Kidney tubule cell (primary cell): ENCODE measurements at regions not wholly inside any gene's neighbourhood (a gene's known extent, or its start where the extent isn't known, plus 50 kb on each side); places are given as distances from the start of the nearest gene placed in this dataset.
"Not testable (repeated sequence)": the region's sequence is repeated elsewhere in the genome, so short reads cannot be mapped to it uniquely, and the experiment has no call there.

Source experiments
- DNase-seq: peaks from one replicate; pipeline ENCODE4 v3.0.0-alpha.2; 2018; ENCODE audit warnings: low spot score

DNA sequence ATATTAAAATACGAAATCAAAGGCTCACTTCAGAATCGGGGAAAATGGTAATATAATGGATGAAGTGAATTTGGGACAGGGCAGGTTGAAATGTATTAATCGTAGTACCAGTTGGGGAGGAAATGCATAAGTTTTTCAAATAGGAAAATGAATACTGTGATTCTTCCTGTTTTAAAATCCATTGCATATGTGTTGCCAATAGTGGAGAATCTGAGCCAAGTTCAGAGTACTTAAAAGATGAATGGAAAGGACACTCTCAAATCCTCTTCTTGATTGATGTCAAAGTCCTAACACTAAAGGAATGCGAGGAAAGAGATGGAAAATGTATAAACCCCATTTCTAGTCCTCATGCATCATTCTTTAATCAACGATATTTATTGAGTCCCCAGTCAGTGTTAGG lies 160.9 kb upstream of the CCNG1 start:
- DNase-seq: no peak

DNA sequence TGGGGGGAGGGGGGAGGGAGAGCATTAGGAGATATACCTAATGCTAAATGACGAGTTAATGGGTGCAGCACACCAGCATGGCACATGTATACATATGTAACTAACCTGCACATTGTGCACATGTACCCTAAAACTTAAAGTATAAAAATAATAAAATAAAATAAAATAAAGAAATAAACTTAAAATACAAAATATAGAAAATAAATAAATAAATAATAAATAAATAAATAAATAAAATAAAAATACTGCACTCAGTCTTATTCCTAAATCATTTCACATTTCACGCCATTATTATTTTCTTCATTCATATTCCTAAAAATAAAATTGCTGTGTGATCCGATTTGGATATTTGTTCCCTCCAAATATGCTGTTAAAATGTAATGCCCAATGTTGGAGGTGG lies 156.5 kb upstream of the CCNG1 start:
- DNase-seq: not testable (repeated sequence)

GRCh38 chr5:163281512-163281911 lies 155.9 kb upstream of the CCNG1 start:
- no peak for DNase-seq

- DNase-seq: no peak
Observed at GRCh38 chr5:163293836-163294235, 143.6 kb upstream of the CCNG1 start.

DNA sequence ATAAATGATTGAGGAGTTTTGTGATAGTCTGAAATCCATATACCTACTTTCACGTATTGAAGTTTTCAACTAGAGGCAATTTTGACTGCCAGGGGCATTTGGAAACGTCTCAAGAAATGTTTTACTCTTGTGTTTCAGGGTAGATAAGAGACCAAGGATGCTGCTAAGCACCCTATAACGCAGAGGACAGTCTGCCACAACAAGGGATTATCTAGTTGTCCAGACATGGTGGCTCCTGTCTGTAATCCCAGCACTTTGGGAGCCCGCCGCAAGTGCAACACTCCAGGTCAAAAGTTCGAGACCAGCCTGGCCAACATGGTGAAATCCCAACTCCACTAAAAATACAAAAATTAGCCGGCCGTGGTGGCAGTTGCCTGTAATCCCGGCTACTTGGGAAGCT lies 133.7 kb upstream of the CCNG1 start:
- no peak for DNase-seq

GRCh38 chr5:163305655-163306054 lies 131.7 kb upstream of the CCNG1 start:
- DNase-seq: no peak

GRCh38 chr5:163306421-163306820 lies 131.0 kb upstream of the CCNG1 start:
- peak; percentile 35 for DNase-seq

- no peak for DNase-seq
Observed at GRCh38 chr5:163309914-163310313, 127.5 kb upstream of the CCNG1 start.

DNA sequence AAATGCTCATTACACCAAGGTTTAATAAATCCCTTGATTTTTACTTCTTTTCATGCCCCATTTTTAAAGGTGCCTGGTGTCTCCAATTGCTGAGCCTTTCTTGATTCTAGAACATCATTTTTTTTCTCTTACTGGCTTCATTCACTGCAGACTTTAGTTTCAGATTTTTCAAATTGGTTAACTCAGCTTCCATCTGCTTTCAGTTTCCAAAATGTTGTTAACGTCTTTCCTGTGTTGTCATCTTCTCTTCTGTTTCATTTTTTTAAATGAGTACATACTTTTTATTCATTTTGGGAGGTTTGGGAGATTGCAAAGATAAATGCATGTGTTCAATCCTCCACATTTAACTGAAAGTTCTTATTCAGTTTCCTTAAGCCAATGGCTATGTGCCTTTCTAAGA lies 126.4 kb upstream of the CCNG1 start:
- no peak for DNase-seq

DNA sequence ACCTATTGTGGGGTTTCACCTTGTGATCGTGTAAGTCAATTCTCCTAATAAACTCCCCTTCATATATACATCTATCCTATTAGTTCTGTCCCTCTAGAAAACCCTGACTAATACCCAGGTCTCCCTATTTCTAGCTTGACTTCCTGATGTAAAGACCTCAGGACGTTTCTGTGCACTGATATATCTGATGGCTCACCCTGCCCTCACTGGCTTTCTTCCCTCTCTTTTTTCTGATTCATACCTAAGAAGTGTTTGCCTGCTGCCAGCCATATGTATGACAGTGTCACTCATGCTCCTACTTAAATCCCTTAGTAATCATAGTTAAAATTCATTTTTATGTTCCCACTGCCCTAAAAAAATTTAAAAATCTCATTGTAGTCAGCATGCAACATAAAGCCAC lies 124.8 kb upstream of the CCNG1 start:
- DNase-seq: no peak

- not testable (repeated sequence) for DNase-seq
Observed at GRCh38 chr5:163313049-163313448, 124.3 kb upstream of the CCNG1 start.

DNA sequence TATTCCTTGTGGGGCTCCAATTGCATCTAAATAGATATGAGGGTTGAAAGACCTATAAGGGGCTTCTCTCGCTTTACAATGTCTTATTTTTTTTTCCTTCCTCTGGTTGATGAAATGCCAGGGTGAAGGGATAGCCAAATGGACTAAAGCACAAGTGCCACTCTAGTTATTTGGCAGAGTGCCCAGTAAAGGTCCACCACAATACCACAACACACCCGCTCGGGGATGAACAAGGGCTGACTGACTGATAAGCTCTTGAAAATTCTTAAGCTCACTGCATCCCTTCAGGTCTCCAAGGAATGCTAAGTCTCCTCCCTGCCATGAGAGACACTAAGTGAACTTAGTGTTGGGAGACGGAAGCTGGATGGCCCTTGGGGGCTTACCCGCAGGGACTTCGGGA lies 121.0 kb upstream of the CCNG1 start:
- not testable (repeated sequence) for DNase-seq

DNA sequence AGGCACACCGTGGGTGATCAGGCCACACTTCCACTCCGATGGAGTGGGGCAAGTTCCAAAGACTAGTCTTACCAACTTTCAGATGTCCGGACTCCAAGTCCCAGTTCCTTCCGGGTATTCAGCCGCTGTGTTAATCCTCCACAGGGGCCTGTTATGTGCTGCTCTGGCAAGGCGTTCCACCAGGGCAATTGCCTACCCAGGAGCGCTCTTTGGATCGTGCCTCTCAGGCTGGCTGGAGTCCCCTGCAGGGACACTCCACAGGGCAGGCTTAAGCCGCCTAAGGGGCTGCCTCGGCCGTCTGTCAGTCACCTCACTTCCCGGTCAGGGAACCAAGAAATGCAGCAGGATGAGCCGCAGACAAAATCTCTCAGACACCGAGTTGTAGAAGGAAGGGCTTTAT lies 118.7 kb upstream of the CCNG1 start:
- no peak for DNase-seq

DNA sequence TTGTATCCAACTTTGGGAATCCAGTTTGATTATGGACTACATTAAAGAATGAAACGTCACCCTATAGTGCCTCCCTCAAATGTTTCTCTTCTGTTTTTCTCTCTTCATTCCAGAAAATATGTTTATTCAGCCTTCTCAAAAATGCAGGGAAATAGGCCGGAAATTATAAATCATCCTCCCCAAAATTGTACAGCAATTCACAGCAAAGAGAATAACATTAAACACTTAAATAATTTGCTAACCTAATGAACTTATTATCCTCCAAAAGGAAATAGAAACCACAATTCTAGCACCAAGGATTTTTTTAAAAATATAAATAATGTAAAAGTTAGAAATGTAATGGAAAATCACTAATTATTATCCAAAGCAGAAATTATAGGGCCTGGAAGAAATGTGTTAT lies 115.9 kb upstream of the CCNG1 start:
- DNase-seq: no peak

DNA sequence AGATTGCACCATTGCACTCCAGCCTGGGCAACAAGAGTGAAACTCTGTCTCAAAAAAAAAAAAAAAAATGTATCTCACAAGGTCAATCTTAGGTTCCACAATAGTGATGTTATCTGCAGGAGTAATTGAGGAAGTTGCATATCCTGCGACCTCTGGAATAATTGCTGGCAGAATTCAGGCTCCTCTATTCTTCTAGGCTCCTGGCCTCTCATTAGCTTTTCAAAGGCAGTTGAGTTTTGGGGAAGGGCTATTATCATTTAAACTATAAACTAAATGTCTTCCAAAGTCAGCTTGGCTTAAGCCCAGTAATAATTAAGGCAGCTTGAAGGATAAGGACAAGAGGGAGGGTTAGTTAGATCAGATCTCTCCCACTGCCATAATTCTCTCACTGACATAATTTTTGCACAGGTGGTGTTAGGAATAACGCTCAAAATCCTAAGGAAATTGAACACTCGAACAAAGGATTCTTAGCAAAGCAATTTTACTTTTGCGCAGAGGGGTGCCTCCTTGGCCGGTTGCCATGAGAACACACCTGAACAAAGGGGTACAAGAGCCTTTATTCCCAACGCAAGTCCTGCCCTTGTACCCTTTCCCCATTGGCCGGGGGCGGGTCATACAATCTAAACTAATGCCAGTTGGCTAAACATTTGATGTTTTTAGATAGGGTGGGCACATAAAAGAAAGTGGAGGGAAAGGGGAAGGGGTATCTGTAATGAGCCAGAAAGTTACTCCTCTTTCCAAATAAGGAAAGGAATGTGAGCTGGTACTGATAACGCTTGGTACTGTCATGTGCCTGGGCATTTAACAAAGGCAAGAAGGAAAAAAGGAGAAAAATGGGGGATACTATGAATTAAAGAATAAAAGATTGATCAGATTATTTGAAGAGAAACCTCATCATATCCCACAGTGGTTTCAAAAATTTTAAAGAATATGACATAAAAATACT lies 106.4 kb upstream of the CCNG1 start:
- no peak for DNase-seq

GRCh38 chr5:163336074-163336473 lies 101.3 kb upstream of the CCNG1 start:
- not testable (repeated sequence) for DNase-seq

GRCh38 chr5:163339148-163339547 lies 98.2 kb upstream of the CCNG1 start:
- DNase-seq: no peak

DNA sequence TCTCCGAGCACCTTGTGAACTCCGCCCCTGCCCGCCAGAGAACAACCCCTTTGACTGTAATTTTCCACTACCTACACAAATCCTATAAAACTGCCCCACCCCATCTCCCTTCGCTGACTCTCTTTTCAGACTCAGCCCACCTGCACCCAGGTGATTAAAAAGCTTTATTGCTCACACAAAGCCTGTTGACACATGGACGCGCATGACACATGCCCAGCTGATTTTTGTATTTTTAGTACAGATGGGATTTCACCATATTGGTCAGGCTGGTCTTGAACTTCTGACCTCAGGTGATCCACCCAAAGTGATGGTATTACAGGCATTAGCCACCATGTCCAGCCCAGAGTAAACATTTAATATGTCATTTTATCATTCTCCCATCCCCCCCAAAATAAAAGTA lies 97.0 kb upstream of the CCNG1 start:
- not testable (repeated sequence) for DNase-seq

GRCh38 chr5:163342306-163342705 lies 95.1 kb upstream of the CCNG1 start:
- DNase-seq: no peak

GRCh38 chr5:163345216-163345615 lies 92.2 kb upstream of the CCNG1 start:
- DNase-seq: no peak

DNA sequence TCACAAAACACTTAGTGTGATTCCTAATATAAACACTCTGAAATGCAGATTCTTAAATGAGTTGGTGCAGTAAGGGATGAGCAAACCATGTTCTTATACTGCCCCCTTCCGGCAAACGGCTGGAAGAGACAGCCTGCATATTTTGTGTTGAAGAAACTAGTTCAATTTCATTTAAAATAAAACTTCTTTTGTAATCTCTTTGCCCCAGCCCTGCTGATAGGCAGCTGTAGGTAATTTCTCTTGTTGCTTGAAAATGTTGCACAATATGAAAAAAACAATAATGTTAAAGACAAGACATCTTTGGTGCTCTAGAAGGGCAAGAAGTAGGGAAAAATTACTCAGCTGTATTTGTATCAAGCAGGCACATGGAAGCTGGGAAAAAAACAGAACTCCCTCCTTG lies 89.7 kb upstream of the CCNG1 start:
- peak; percentile 55 for DNase-seq

DNA sequence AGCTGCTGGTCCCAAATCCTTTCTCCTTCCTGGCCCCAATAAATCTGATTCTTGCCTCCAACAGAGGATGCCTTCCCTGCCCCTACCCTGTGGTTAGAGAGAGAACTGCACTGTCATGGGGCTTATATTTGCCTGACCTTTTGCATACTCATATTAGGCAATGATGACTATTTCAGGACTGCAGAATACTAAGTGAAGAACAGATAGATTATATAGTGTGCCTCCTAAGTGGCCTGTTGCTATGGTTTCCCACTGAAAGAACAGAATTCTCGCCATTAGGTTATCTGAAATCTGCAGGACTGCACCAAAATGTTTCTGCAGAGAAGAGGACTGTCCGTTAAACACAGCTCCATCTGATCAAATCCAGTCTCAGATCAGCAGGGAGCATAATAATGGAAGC lies 87.3 kb upstream of the CCNG1 start:
- DNase-seq: no peak

- no peak for DNase-seq
Observed at GRCh38 chr5:163352531-163352930, 84.9 kb upstream of the CCNG1 start.

- DNase-seq: not testable (repeated sequence)
Observed at GRCh38 chr5:163355811-163356210, 81.6 kb upstream of the CCNG1 start.
